ENCODE measurements at regions not wholly inside any gene's neighbourhood (a gene's known extent, or its start where the extent isn't known, plus 50 kb on each side); places are given as distances from the start of the nearest gene placed in this dataset.

- no peak for TF ChIP-seq RAD21 (IDR thresholded peaks at IDR 0.05)
- TF ChIP-seq, protein P1, sequence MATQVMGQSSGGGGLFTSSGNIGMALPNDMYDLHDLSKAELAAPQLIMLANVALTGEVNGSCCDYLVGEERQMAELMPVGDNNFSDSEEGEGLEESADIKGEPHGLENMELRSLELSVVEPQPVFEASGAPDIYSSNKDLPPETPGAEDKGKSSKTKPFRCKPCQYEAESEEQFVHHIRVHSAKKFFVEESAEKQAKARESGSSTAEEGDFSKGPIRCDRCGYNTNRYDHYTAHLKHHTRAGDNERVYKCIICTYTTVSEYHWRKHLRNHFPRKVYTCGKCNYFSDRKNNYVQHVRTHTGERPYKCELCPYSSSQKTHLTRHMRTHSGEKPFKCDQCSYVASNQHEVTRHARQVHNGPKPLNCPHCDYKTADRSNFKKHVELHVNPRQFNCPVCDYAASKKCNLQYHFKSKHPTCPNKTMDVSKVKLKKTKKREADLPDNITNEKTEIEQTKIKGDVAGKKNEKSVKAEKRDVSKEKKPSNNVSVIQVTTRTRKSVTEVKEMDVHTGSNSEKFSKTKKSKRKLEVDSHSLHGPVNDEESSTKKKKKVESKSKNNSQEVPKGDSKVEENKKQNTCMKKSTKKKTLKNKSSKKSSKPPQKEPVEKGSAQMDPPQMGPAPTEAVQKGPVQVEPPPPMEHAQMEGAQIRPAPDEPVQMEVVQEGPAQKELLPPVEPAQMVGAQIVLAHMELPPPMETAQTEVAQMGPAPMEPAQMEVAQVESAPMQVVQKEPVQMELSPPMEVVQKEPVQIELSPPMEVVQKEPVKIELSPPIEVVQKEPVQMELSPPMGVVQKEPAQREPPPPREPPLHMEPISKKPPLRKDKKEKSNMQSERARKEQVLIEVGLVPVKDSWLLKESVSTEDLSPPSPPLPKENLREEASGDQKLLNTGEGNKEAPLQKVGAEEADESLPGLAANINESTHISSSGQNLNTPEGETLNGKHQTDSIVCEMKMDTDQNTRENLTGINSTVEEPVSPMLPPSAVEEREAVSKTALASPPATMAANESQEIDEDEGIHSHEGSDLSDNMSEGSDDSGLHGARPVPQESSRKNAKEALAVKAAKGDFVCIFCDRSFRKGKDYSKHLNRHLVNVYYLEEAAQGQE (IDR thresholded peaks at IDR 0.05), result no peak
- TF ChIP-seq CTCF (IDR thresholded peaks at IDR 0.05; ENCODE audit: low read depth, low read length, missing input control), result no peak
- TF ChIP-seq HNF4A (conservative IDR thresholded peaks at IDR 0.05), result no peak
- TF ChIP-seq EGR1 (IDR thresholded peaks at IDR 0.05; ENCODE audit: low read depth in 2 of 2), result no peak
- TF ChIP-seq GABPA (IDR thresholded peaks at IDR 0.05 in 1 of 2, conservative IDR thresholded peaks at IDR 0.05 in 1 of 2), result no peak
- no peak for TF ChIP-seq JUND (IDR thresholded peaks at IDR 0.05)
- no peak for TF ChIP-seq SP1 (IDR thresholded peaks at IDR 0.05)
- TF ChIP-seq YY1 (IDR thresholded peaks at IDR 0.05), result no peak
- no peak for TF ChIP-seq MAX (IDR thresholded peaks at IDR 0.05)
- TF ChIP-seq FOXA1 (IDR thresholded peaks at IDR 0.05), result no peak
Observed at GRCh38 chr3:59341459-59341858, 291.6 kb upstream of the CFAP20DC start.
